ENCODE measurements at regions not wholly inside any gene's neighbourhood (a gene's known extent, or its start where the extent isn't known, plus 50 kb on each side); places are given as distances from the start of the nearest gene placed in this dataset.

GRCh38 chr2:53033411-53033810 is 734.2 kb upstream of the CHAC2 start:
- TF ChIP-seq REST (IDR thresholded peaks at IDR 0.05; ENCODE audit: insufficient read depth in 1 of 2, low read depth in 2 of 2, low read length in 2 of 2) = no peak
- no peak for TF ChIP-seq TAF1 (IDR thresholded peaks at IDR 0.05; ENCODE audit: borderline replicate concordance, insufficient read depth, low read length)

Data from PFSK-1 (cell line).